Transverse colon (tissue), 4 donors: ENCODE measurements at regions not wholly inside any gene's neighbourhood (a gene's known extent, or its start where the extent isn't known, plus 50 kb on each side); places are given as distances from the start of the nearest gene placed in this dataset.
"Not testable (repeated sequence)": the region's sequence is repeated elsewhere in the genome, so short reads cannot be mapped to it uniquely, and the experiment has no call there.

Source experiments
- DNase-seq: peaks from one replicate; pipeline ENCODE4 v3.0.0-alpha.2; 2019
- H3K27ac ChIP-seq, 4 donors: fragments of 200-600 bp; sonication (generic); 2 replicates each; pipeline ENCODE4 v1.5.1; 2016 to 2018; ENCODE audit warnings: inconsistent platforms in 4 of 4
- H3K27me3 ChIP-seq: fragments of 200-600 bp; sonication (generic); 2 replicates; pipeline ENCODE4 v1.5.1; 2017; ENCODE audit warnings: inconsistent platforms
- H3K36me3 ChIP-seq, 4 donors: fragments of 200-600 bp; sonication (generic); 2 replicates each; pipeline ENCODE4 v1.5.1; 2017 to 2019; ENCODE audit warnings: inconsistent platforms in 4 of 4
- H3K4me1 ChIP-seq, 4 donors: fragments of 200-600 bp; sonication (generic); 2 replicates each; pipeline ENCODE4 v1.5.1; 2017 to 2020; ENCODE audit warnings: inconsistent platforms in 4 of 4
- H3K4me3 ChIP-seq, 4 donors: fragments of 200-600 bp; sonication (generic); 1 replicate in 1 of 4; 2 replicates in 3 of 4; pipeline versions ENCODE4 v1.5.1 to v1.6.1; 2017 to 2019; ENCODE audit warnings: inconsistent platforms in 4 of 4
- H3K9me3 ChIP-seq, 2 donors: fragments of 200-600 bp; sonication (generic); 2 replicates each; pipeline ENCODE4 v1.5.1; 2017 to 2019; ENCODE audit warnings: inconsistent platforms in 2 of 2
- CTCF ChIP-seq, 5 experiments: fragments of 200-600 bp in 3 of 5; fragments of 450-650 bp in 2 of 5; sonication (generic) in 3 of 5; IDR thresholded peaks; 1 replicate in 2 of 5; 2 replicates in 3 of 5; pipeline ENCODE4 v1.5.1; 2016 to 2017; ENCODE audit warnings: antibody characterized with exemption in 5 of 5, inconsistent platforms in 3 of 5, mild to moderate bottlenecking in 2 of 5, moderate library complexity in 1 of 5
- EP300 ChIP-seq: sonication (generic); formaldehyde crosslinking; IDR thresholded peaks from one replicate; pipeline ENCODE4 v1.6.1; 2017; ENCODE audit warnings: antibody characterized with exemption, low read depth
- POLR2A ChIP-seq: fragments of 450-650 bp; IDR thresholded peaks from one replicate; pipeline ENCODE4 v1.6.1; 2016; ENCODE audit warnings: antibody characterized with exemption, mild to moderate bottlenecking, moderate library complexity
- POLR2AphosphoS5 ChIP-seq, 3 donors: sonication (generic); formaldehyde crosslinking; IDR thresholded peaks; one replicate each; pipeline ENCODE4 v1.6.1; 2016; ENCODE audit warnings: antibody characterized with exemption in 3 of 3
- WGBS, 2 donors: methylation state at CpG; one replicate each; pipeline ENCODE4 v1.1.5; 2018; ENCODE audit warnings: low coverage in 1 of 2; 5-methylcytosine and 5-hydroxymethylcytosine counted together
- in situ Hi-C, 4 donors: fragments of 200-750 bp; cut with MboI; loops; one replicate each; pipeline versions ENCODE4 v1.15.0 to v1.15.1; 2017; ENCODE audit warnings: low sequenced_read_pairs in 3 of 4, low pct_ligation_motif_present in 1 of 4, low pct_unique_long_range_greater_than_20kb in 1 of 4
- intact Hi-C: fragments of 100-400 bp; cut with DNase I; formaldehyde crosslinking; loops from one replicate; pipeline ENCODE4 v1.15.1; 2023; ENCODE audit warnings: low total_unique reads

GRCh38 chr10:81192221-81192788, 654.6 kb downstream of the SH2D4B start:
- Histone ChIP-seq H3K4me3 (no peak overlapping the region), H3K27ac (peak overlapping the region in 2 of 4 donors; percentile 59 to 66), H3K27me3 (no peaks in the 10 kb centered on the region), H3K9me3 (no peaks in the 10 kb centered on the region), H3K4me1 (peaks cover 0 to 3% (median 0%) of the 10 kb centered on the region in 4 donors), H3K36me3 (no peaks in the 10 kb centered on the region)
- TF ChIP-seq POLR2AphosphoS5 (IDR thresholded peaks at IDR 0.05) (no peak), EP300 (no peak), CTCF (IDR thresholded peaks at IDR 0.05) (no peak), POLR2A (no peak)
- intact Hi-C loops (no loop called here), in situ Hi-C loops (loop anchor here in 1 of 4 donors (25.0 kb wide), 1 partner anchor 505 kb away; no protein-coding TSS in a partner anchor)
- no peak for DNase-seq
- WGBS, 2 donors: 38 to 65% methylated on average over 6 of the region's 6 CpGs

- H3K9me3 ChIP-seq: no peaks in the 10 kb centered on the region
- WGBS, 2 donors: 84% methylated on average over 2 of the region's 2 CpGs
- no peaks in the 10 kb centered on the region for H3K27me3 ChIP-seq
- no peaks in the 10 kb centered on the region for H3K36me3 ChIP-seq
- TF ChIP-seq CTCF (IDR thresholded peaks at IDR 0.05) (no peak), EP300 (no peak), POLR2A (no peak), POLR2AphosphoS5 (IDR thresholded peaks at IDR 0.05) (no peak)
- intact Hi-C loops: no loop called here
- no peaks in the 10 kb centered on the region for H3K4me1 ChIP-seq
- no peak for DNase-seq
- no peak overlapping the region for H3K27ac ChIP-seq
- H3K4me3 ChIP-seq: no peak overlapping the region
- in situ Hi-C loops: no loop called here
Observed at GRCh38 chr10:81200801-81201200, 663.1 kb downstream of the SH2D4B start.

GRCh38 chr10:81207359-81207758, 667.6 kb upstream of the NRG3 start:
- DNase-seq, H3K27me3 ChIP-seq, in situ Hi-C loops, H3K4me3 ChIP-seq, H3K4me1 ChIP-seq, H3K36me3 ChIP-seq, intact Hi-C loops, H3K9me3 ChIP-seq, H3K27ac ChIP-seq: not testable (repeated sequence)
- WGBS, 2 donors: 81 to 86% methylated on average over 4 to 5 of the region's 5 CpGs

GRCh38 chr10:81213370-81213769, 661.6 kb upstream of the NRG3 start:
- Histone ChIP-seq H3K4me3 (no peak overlapping the region), H3K4me1 (no peaks in the 10 kb centered on the region), H3K36me3 (no peaks in the 10 kb centered on the region), H3K9me3 (no peaks in the 10 kb centered on the region), H3K27me3 (no peaks in the 10 kb centered on the region), H3K27ac (no peak overlapping the region)
- WGBS, 2 donors: 6 to 17% methylated on average over 1 of the region's 1 CpG
- no peak for DNase-seq
- in situ Hi-C loops (no loop called here), intact Hi-C loops (no loop called here)
- no peak for TF ChIP-seq EP300
- no peak for TF ChIP-seq POLR2A
- no peak for TF ChIP-seq CTCF (IDR thresholded peaks at IDR 0.05)
- no peak for TF ChIP-seq POLR2AphosphoS5 (IDR thresholded peaks at IDR 0.05)

- H3K36me3 ChIP-seq: no peaks in the 10 kb centered on the region
- 66 to 68% methylated on average over 3 of the region's 3 CpGs for WGBS, 2 donors
- intact Hi-C loops: no loop called here
- H3K27me3 ChIP-seq: no peaks in the 10 kb centered on the region
- H3K4me1 ChIP-seq: no peaks in the 10 kb centered on the region
- H3K27ac ChIP-seq: no peak overlapping the region
- H3K4me3 ChIP-seq: no peak overlapping the region
- TF ChIP-seq POLR2AphosphoS5 (IDR thresholded peaks at IDR 0.05): no peak
- no peak for TF ChIP-seq CTCF (IDR thresholded peaks at IDR 0.05)
- no peak for TF ChIP-seq EP300
- TF ChIP-seq POLR2A: no peak
- H3K9me3 ChIP-seq: no peaks in the 10 kb centered on the region
- in situ Hi-C loops: no loop called here
- DNase-seq: no peak
Observed at GRCh38 chr10:81215498-81215897, 659.5 kb upstream of the NRG3 start.
